ENCODE measurements at regions not wholly inside any gene's neighbourhood (a gene's known extent, or its start where the extent isn't known, plus 50 kb on each side); places are given as distances from the start of the nearest gene placed in this dataset.

DNA sequence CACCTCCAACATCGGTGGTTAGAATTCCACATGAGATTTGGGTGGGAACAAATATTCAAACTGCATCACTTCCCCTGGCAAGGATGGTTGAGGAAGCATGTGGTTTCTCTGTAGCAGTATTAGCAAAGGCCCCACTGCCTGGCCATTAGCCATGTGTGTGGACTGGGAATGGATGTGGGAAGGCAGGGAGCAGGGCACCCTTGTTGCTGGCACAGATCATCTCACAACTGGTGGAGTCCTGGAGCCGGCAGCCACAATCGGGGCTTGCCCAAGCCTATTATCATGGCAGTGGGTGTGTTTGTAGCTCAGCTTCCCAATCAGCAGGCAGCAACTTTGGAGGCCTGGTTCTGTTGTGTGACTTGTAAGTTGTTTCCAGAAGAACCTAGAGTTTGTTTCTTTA is 391.9 kb downstream of the DLEU7 start:
- Histone ChIP-seq H3K4me1 (peaks cover 0 to 11% (median 8%) of the 10 kb centered on the region in 4 donors), H3K9me3 (no peaks in the 10 kb centered on the region), H3K27me3 (no peaks in the 10 kb centered on the region), H3K27ac (replicated peaks in 1 of 4) (no peak overlapping the region), H3K4me3 (no peak overlapping the region), H3K36me3 (no peaks in the 10 kb centered on the region)
- intact Hi-C loops (cut with DNase I), result no loop called here
- DNase-seq (ENCODE audit: extremely low spot score), result no peak
- 100% methylated on average over 1 of the region's 3 CpGs for WGBS
- TF ChIP-seq POLR2A (IDR thresholded peaks at IDR 0.05; ENCODE audit: low read depth) (no peak), POLR2AphosphoS5 (IDR thresholded peaks at IDR 0.05) (no peak), EP300 (IDR thresholded peaks at IDR 0.05) (no peak)
- TF ChIP-seq, protein P1, sequence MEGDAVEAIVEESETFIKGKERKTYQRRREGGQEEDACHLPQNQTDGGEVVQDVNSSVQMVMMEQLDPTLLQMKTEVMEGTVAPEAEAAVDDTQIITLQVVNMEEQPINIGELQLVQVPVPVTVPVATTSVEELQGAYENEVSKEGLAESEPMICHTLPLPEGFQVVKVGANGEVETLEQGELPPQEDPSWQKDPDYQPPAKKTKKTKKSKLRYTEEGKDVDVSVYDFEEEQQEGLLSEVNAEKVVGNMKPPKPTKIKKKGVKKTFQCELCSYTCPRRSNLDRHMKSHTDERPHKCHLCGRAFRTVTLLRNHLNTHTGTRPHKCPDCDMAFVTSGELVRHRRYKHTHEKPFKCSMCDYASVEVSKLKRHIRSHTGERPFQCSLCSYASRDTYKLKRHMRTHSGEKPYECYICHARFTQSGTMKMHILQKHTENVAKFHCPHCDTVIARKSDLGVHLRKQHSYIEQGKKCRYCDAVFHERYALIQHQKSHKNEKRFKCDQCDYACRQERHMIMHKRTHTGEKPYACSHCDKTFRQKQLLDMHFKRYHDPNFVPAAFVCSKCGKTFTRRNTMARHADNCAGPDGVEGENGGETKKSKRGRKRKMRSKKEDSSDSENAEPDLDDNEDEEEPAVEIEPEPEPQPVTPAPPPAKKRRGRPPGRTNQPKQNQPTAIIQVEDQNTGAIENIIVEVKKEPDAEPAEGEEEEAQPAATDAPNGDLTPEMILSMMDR (IDR thresholded peaks at IDR 0.05), result no peak

DNA sequence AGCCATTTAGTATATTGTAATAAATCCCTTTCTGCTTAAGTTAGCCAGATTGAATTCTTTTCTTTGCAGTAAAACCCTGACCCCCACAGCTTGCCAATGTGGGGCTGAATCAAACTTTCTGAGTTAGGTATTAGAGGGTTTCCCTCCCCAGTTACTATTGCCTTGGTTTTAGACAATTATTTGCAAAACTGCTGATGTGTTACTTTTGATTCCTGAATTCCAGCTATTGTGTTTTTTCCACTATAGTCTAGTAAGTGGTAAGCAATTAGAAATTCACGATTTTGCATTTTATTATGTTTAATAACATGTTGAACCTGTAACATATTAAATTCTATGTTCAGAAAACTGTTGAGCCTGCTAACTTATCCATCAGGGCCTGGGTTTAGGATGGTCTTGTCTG is 391.5 kb downstream of the DLEU7 start:
- no peaks in the 10 kb centered on the region for H3K9me3 ChIP-seq
- H3K27ac ChIP-seq (replicated peaks in 1 of 4), result no peak overlapping the region
- peaks cover 0 to 11% (median 8%) of the 10 kb centered on the region in 4 donors for H3K4me1 ChIP-seq
- no peaks in the 10 kb centered on the region for H3K36me3 ChIP-seq
- H3K4me3 ChIP-seq, result no peak overlapping the region
- DNase-seq (ENCODE audit: extremely low spot score), result no peak
- 97% methylated on average over 1 of the region's 1 CpG for WGBS
- intact Hi-C loops (cut with DNase I), result no loop called here
- TF ChIP-seq, protein P1 (IDR thresholded peaks at IDR 0.05), result no peak
- TF ChIP-seq POLR2A (IDR thresholded peaks at IDR 0.05; ENCODE audit: low read depth) (no peak), EP300 (IDR thresholded peaks at IDR 0.05) (no peak), POLR2AphosphoS5 (IDR thresholded peaks at IDR 0.05) (no peak)
- no peaks in the 10 kb centered on the region for H3K27me3 ChIP-seq

DNA sequence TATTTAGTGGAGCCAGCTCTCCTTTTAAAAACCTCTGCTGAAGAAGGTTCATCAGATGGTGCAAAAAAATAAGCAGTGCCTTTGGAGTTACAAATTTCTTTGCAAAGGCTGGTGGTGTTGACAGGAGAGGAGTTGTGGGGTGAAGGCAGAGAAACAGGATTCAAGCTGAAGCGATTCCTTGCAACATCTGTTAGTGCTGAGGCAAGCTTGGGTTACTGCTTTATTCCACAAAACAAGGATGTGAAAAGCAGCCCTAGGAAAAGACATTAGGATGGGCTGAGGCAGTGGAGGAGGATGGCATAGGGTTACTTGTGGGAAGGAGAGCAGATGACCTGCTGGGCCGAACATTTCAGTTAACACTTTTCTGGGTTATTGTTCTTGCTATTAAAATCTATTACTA is 390.7 kb downstream of the DLEU7 start:
- Histone ChIP-seq H3K27me3 (no peaks in the 10 kb centered on the region), H3K9me3 (no peaks in the 10 kb centered on the region), H3K36me3 (no peaks in the 10 kb centered on the region), H3K4me3 (no peak overlapping the region), H3K27ac (replicated peaks in 1 of 4) (no peak overlapping the region), H3K4me1 (peaks cover 2 to 11% (median 8%) of the 10 kb centered on the region in 4 donors)
- intact Hi-C loops (cut with DNase I), result no loop called here
- DNase-seq (ENCODE audit: extremely low spot score), result no peak
- TF ChIP-seq POLR2AphosphoS5 (IDR thresholded peaks at IDR 0.05) (no peak), POLR2A (IDR thresholded peaks at IDR 0.05; ENCODE audit: low read depth) (no peak), EP300 (IDR thresholded peaks at IDR 0.05) (no peak)
- TF ChIP-seq, protein P1 (IDR thresholded peaks at IDR 0.05), result no peak
- WGBS, result 73% methylated on average over 2 of the region's 2 CpGs

DNA sequence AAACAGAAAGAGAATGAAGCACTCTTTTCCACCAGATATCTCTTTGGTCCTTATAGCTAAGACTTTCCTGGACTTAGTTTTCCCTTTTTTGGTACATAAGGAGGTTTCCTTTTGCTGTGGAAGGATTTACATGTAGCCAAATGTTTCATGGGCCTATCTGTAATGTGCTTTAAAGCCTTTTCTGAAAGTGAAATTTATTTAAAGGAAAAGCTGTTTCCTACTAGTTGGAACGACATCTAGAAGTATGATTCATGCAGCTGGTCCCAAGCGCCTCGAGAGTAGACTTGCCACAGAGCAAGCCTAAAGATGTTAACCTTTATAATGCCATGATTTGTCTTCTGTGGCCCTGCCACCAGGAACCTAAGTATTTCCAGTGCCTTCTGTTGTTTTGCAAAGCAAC is 390.3 kb downstream of the DLEU7 start:
- H3K36me3 ChIP-seq, result no peaks in the 10 kb centered on the region
- TF ChIP-seq, protein P1 (IDR thresholded peaks at IDR 0.05), result no peak
- TF ChIP-seq POLR2A (IDR thresholded peaks at IDR 0.05; ENCODE audit: low read depth), result no peak
- TF ChIP-seq POLR2AphosphoS5 (IDR thresholded peaks at IDR 0.05), result no peak
- no peak for TF ChIP-seq EP300 (IDR thresholded peaks at IDR 0.05)
- no peak overlapping the region for H3K27ac ChIP-seq (replicated peaks in 1 of 4)
- intact Hi-C loops (cut with DNase I), result no loop called here
- DNase-seq (ENCODE audit: extremely low spot score), result no peak
- H3K4me3 ChIP-seq, result no peak overlapping the region
- no peaks in the 10 kb centered on the region for H3K27me3 ChIP-seq
- H3K4me1 ChIP-seq, result peaks cover 6 to 11% (median 8%) of the 10 kb centered on the region in 4 donors
- WGBS, result 52% methylated on average over 3 of the region's 3 CpGs
- H3K9me3 ChIP-seq, result no peaks in the 10 kb centered on the region

DNA sequence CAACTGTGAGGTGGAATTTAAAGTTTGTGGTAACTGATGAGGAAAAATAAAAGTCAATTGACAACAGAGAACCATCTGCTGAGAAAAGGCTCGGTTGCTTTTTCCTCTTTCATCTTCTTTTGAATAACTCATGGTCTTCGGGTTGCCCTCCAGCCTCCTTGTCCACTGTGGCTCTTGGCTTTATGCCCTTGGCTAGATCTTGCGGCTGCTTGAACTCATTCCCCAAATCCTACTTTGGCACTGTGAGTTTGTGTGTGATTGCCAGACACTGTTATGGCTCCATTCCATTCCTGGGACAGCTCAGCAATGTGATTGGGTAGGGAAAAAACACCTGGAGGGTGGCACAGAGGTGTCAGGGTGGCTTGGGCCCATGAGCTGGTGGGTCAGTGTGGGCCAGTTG is 387.4 kb downstream of the DLEU7 start:
- TF ChIP-seq, protein P1 (IDR thresholded peaks at IDR 0.05), result no peak
- no peak for TF ChIP-seq EP300 (IDR thresholded peaks at IDR 0.05)
- no peak for TF ChIP-seq POLR2AphosphoS5 (IDR thresholded peaks at IDR 0.05)
- no peak for TF ChIP-seq POLR2A (IDR thresholded peaks at IDR 0.05; ENCODE audit: low read depth)
- intact Hi-C loops (cut with DNase I), result no loop called here
- Histone ChIP-seq H3K36me3 (no peaks in the 10 kb centered on the region), H3K27me3 (no peaks in the 10 kb centered on the region), H3K9me3 (no peaks in the 10 kb centered on the region), H3K4me1 (peaks cover 7 to 12% (median 11%) of the 10 kb centered on the region in 4 donors), H3K4me3 (no peak overlapping the region), H3K27ac (replicated peaks in 1 of 4) (no peak overlapping the region)
- WGBS, result 62% methylated on average over 3 of the region's 3 CpGs
- DNase-seq (ENCODE audit: extremely low spot score), result no peak

All from esophagus muscularis mucosa (tissue), 4 donors.